Neural cell (in vitro differentiated cells): ENCODE measurements at regions not wholly inside any gene's neighbourhood (a gene's known extent, or its start where the extent isn't known, plus 50 kb on each side); places are given as distances from the start of the nearest gene placed in this dataset.

Experiments used
- EP300 ChIP-seq: fragments of 450-650 bp; conservative IDR thresholded peaks from 2 replicates; pipeline ENCODE4 v1.6.1; 2014; ENCODE audit warnings: antibody characterized with exemption, mild to moderate bottlenecking, moderate library complexity; ENCODE audit not compliant: poor library complexity, severe bottlenecking
- EZH2 ChIP-seq: fragments of 200-600, 300-800 bp; shearing (Covaris generic), sonication (generic); IDR thresholded peaks from 2 replicates; pipeline ENCODE4 v1.6.1; 2014; ENCODE audit warnings: antibody characterized with exemption, low read length, borderline replicate concordance, mild to moderate bottlenecking; ENCODE audit not compliant: insufficient read depth, poor library complexity, severe bottlenecking
- POLR2AphosphoS5 ChIP-seq: IDR thresholded peaks from 2 replicates; pipeline ENCODE4 v1.6.1; 2012
- RAD21 ChIP-seq: fragments of 450-650 bp; conservative IDR thresholded peaks from 2 replicates; pipeline ENCODE4 v1.6.1; 2014; ENCODE audit warnings: antibody characterized with exemption, mild to moderate bottlenecking, moderate library complexity
- SMC3 ChIP-seq: fragments of 450-650 bp; conservative IDR thresholded peaks from 2 replicates; pipeline ENCODE4 v1.6.1; 2014; ENCODE audit warnings: antibody characterized with exemption, mild to moderate bottlenecking, moderate library complexity; ENCODE audit not compliant: poor library complexity
- TAF1 ChIP-seq: IDR thresholded peaks from 2 replicates; pipeline ENCODE4 v1.6.1; 2012; ENCODE audit warnings: low read depth
- TF ChIP-seq, protein P1 (sequence below): fragments of 450-650 bp; IDR thresholded peaks from 2 replicates; pipeline ENCODE4 v1.5.1; 2014; ENCODE audit warnings: antibody characterized with exemption, mild to moderate bottlenecking, moderate library complexity; ENCODE audit not compliant: poor library complexity, severe bottlenecking

DNA sequence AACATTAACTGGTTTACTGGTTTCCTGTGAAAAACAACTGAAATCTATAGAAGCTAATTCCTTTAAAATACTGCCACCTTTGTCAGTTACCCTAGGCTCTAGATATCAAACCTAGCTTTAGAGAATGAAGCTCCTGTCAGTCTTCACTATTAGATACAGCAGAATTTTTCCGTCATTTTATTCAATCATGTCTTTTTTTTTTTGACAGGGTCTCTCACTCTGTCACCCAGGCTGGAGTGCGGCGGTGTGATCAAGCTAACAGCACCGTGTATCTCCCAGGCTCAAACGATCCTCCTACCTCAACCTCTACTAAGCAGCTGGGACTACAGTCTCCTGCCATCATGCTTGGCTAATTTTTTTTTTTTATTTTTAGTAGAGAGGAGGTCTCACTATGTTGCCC is 415.2 kb upstream of the LRRTM4 start:
- TF ChIP-seq EZH2 (no peak), TAF1 (no peak), RAD21 (no peak), EP300 (peak; percentile 57), POLR2AphosphoS5 (peak; percentile 10), SMC3 (no peak)
- TF ChIP-seq, protein P1, sequence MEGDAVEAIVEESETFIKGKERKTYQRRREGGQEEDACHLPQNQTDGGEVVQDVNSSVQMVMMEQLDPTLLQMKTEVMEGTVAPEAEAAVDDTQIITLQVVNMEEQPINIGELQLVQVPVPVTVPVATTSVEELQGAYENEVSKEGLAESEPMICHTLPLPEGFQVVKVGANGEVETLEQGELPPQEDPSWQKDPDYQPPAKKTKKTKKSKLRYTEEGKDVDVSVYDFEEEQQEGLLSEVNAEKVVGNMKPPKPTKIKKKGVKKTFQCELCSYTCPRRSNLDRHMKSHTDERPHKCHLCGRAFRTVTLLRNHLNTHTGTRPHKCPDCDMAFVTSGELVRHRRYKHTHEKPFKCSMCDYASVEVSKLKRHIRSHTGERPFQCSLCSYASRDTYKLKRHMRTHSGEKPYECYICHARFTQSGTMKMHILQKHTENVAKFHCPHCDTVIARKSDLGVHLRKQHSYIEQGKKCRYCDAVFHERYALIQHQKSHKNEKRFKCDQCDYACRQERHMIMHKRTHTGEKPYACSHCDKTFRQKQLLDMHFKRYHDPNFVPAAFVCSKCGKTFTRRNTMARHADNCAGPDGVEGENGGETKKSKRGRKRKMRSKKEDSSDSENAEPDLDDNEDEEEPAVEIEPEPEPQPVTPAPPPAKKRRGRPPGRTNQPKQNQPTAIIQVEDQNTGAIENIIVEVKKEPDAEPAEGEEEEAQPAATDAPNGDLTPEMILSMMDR, result no peak
